MM.1S (cell line): ENCODE measurements at regions not wholly inside any gene's neighbourhood (a gene's known extent, or its start where the extent isn't known, plus 50 kb on each side); places are given as distances from the start of the nearest gene placed in this dataset.

Experiments
- CTCF ChIP-seq: fragments of 300-600 bp; sonication (generic); IDR thresholded peaks from 2 replicates; pipeline ENCODE4 v1.5.1; 2016; ENCODE audit warnings: antibody characterized with exemption, low read length, mixed read lengths
- EZH2 ChIP-seq: fragments of 300-600 bp; sonication (generic); optimal IDR thresholded peaks from 2 replicates; pipeline ENCODE3; 2017; ENCODE audit warnings: low read depth, mild to moderate bottlenecking, antibody characterized with exemption, low read length, mixed read lengths
- EZH2phosphoT487 ChIP-seq: fragments of 300-600 bp; sonication (generic); IDR thresholded peaks from 2 replicates; pipeline ENCODE4 v1.6.1; 2018; ENCODE audit warnings: antibody characterized with exemption, low read length

DNA sequence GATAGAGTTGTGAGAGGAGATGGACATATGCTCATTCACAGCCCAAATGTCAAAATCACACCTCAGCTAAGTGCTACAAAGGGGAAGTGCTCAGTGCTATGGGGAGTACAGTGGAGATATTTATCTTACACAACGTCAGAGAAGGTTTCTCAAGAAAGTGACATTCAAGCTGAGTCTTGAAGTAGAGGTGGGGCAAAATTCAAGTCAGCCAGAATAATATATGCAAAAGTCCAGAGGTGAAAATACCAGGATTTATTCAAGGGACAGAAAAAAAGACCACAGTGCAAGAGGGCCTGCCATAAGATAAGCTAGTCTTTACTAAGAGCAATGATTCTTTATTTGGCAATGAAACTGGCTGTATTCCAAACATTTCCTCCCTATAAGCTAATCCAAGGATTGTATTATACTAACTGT, 327.8 kb upstream of the PIK3R1 start:
- TF ChIP-seq CTCF: no peak
- no peak for TF ChIP-seq EZH2
- no peak for TF ChIP-seq EZH2phosphoT487
